ENCODE measurements at regions not wholly inside any gene's neighbourhood (a gene's known extent, or its start where the extent isn't known, plus 50 kb on each side); places are given as distances from the start of the nearest gene placed in this dataset.
"Not testable (repeated sequence)": the region's sequence is repeated elsewhere in the genome, so short reads cannot be mapped to it uniquely, and the experiment has no call there.

GRCh38 chr2:10196110-10196892 lies 73.8 kb downstream of the RRM2 start:
- H3K27me3 ChIP-seq, result no peaks in the 10 kb centered on the region
- H3K27ac ChIP-seq, result no peak overlapping the region
- H3K9me3 ChIP-seq, result peaks cover 0 to 5% (median 0%) of the 10 kb centered on the region in 3 donors
- no peak overlapping the region for H3K4me3 ChIP-seq
- no peaks in the 10 kb centered on the region for H3K4me1 ChIP-seq
- TF ChIP-seq, protein P1, sequence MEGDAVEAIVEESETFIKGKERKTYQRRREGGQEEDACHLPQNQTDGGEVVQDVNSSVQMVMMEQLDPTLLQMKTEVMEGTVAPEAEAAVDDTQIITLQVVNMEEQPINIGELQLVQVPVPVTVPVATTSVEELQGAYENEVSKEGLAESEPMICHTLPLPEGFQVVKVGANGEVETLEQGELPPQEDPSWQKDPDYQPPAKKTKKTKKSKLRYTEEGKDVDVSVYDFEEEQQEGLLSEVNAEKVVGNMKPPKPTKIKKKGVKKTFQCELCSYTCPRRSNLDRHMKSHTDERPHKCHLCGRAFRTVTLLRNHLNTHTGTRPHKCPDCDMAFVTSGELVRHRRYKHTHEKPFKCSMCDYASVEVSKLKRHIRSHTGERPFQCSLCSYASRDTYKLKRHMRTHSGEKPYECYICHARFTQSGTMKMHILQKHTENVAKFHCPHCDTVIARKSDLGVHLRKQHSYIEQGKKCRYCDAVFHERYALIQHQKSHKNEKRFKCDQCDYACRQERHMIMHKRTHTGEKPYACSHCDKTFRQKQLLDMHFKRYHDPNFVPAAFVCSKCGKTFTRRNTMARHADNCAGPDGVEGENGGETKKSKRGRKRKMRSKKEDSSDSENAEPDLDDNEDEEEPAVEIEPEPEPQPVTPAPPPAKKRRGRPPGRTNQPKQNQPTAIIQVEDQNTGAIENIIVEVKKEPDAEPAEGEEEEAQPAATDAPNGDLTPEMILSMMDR (IDR thresholded peaks at IDR 0.05), result no peak
- intact Hi-C loops (cut with DNase I; ENCODE audit: low total_unique reads), result no loop called here
- no peaks in the 10 kb centered on the region for H3K36me3 ChIP-seq
- DNase-seq, result no peak

DNA sequence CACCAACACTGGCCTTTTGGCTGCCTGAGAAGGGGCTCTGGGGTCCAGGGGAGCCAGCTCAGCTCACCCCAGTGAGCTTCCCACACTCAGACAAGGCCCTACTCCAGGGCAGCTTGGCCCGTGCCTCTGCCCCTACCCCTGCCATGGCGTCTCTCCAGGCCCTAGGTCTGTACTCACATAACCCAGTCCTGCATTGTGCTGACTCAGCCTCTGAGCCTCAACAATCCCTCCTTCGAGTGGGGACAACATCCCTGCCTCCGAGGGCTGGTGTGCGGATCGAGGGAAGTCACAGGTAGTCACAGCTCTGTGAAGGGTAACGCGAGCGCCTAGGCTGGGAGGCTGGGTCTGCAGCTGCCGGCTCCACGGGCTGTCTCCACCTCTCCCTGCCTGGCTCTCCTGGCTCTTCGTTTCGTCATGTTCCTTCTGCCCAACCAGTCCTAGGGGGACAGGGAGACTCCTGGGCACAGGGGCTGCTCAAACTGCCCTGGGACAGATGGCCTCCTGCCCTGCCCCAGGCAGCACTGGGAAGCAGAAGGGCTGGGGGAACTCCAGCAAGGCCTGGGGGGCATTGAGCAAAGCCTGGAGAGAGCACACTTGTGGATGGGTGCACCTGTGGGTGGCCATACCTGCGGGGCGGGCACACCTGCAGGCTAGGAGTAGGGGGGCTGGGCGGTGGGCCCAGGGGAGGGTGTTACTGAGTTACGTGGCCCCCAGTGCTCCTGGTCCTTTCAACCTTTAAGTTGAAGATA lies 74.6 kb downstream of the RRM2 start:
- DNase-seq, result no peak
- Histone ChIP-seq H3K36me3 (no peaks in the 10 kb centered on the region), H3K4me1 (no peaks in the 10 kb centered on the region), H3K4me3 (no peak overlapping the region), H3K9me3 (peaks cover 0 to 5% (median 0%) of the 10 kb centered on the region in 3 donors), H3K27me3 (no peaks in the 10 kb centered on the region), H3K27ac (no peak overlapping the region)
- intact Hi-C loops (cut with DNase I; ENCODE audit: low total_unique reads), result no loop called here
- TF ChIP-seq, protein P1 (IDR thresholded peaks at IDR 0.05), result no peak

DNA sequence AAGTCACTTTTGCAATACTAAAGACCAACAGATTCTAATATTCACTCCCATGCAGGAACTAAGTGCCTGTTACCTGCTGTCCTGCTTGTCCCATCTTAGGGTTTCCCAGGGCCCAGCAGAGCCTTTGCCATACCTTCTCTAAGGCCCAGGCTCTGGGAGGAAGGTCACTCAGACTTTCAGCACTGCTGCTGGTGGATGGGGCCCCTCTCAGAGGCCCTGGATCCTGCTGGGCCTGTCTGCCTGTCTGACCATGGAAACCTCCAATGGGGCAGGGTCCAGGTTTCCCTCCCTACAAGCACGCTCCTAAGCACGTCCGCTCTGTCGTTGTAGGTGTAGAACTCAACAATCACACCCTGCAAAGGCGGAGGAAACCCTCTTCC lies 75.1 kb downstream of the RRM2 start:
- DNase-seq, result no peak
- peaks cover 0 to 5% (median 0%) of the 10 kb centered on the region in 3 donors for H3K9me3 ChIP-seq
- intact Hi-C loops (cut with DNase I; ENCODE audit: low total_unique reads), result no loop called here

DNA sequence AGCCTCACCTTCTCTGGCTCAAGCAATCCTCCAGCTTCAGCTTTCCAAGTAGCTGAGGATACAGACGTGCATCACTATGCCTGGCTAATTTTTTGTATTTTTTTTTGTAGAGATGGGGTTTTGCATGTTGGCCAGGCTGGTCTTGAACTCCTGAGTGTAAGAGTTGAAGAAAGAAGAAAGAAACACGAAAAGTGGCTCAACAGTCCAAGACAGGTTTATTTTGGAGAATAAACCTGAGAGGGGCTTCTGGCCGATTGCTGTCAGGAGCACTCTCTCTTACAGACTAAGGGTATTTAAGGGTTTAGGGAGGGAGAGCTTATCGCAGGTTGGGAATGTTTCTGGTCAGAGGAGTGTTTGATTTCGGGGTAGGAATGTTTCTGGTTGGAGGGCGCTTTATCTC lies 75.9 kb downstream of the RRM2 start:
- H3K4me1 ChIP-seq; H3K9me3 ChIP-seq; H3K36me3 ChIP-seq; H3K27ac ChIP-seq; intact Hi-C loops (cut with DNase I; ENCODE audit: low total_unique reads); H3K27me3 ChIP-seq; H3K4me3 ChIP-seq; DNase-seq: not testable (repeated sequence)

More for the DNA sequence above, 75.1 kb downstream of the RRM2 start:
- Histone ChIP-seq H3K27ac (no peak overlapping the region), H3K27me3 (no peaks in the 10 kb centered on the region), H3K4me3 (no peak overlapping the region), H3K36me3 (no peaks in the 10 kb centered on the region), H3K4me1 (no peaks in the 10 kb centered on the region)
- TF ChIP-seq, protein P1 (IDR thresholded peaks at IDR 0.05), result no peak

DNA sequence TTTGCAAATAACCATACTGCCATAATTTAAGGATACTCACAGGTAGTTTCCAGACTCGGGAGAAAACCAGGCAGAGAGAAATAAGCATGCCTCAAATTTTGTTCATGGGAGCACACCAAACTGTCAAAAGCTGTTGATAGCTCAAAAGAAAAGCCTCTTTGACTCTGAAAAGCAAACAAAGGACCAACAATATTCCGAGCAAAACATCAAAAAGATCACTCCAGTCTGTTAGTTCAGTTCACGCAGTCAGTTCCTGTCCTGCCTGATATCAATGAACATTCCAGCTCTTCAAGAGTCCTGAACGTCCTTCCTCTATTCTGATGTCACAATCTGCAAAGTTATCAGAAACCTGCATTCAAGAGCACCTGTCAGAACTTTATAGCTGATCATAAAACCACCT lies 78.7 kb downstream of the RRM2 start:
- TF ChIP-seq, protein P1 (IDR thresholded peaks at IDR 0.05), result no peak
- H3K27me3 ChIP-seq, result no peaks in the 10 kb centered on the region
- no peaks in the 10 kb centered on the region for H3K4me1 ChIP-seq
- H3K9me3 ChIP-seq, result peaks cover 0 to 5% (median 0%) of the 10 kb centered on the region in 3 donors
- no peak for DNase-seq
- no peak overlapping the region for H3K27ac ChIP-seq
- H3K36me3 ChIP-seq, result no peaks in the 10 kb centered on the region
- intact Hi-C loops (cut with DNase I; ENCODE audit: low total_unique reads), result no loop called here
- no peak overlapping the region for H3K4me3 ChIP-seq

GRCh38 chr2:10202131-10202665 lies 79.7 kb downstream of the RRM2 start:
- H3K27ac ChIP-seq, result no peak overlapping the region
- H3K4me3 ChIP-seq, result no peak overlapping the region
- DNase-seq, result no peak
- H3K4me1 ChIP-seq, result no peaks in the 10 kb centered on the region
- H3K9me3 ChIP-seq, result peaks cover 0 to 5% (median 0%) of the 10 kb centered on the region in 3 donors
- H3K36me3 ChIP-seq, result no peaks in the 10 kb centered on the region
- intact Hi-C loops (cut with DNase I; ENCODE audit: low total_unique reads), result no loop called here
- TF ChIP-seq, protein P1 (IDR thresholded peaks at IDR 0.05), result no peak
- no peaks in the 10 kb centered on the region for H3K27me3 ChIP-seq
